Uterus (tissue), 2 donors: ENCODE measurements at regions not wholly inside any gene's neighbourhood (a gene's known extent, or its start where the extent isn't known, plus 50 kb on each side); places are given as distances from the start of the nearest gene placed in this dataset.

ENCODE experiments used
- POLR2A ChIP-seq, 2 donors: fragments of 450-650 bp; IDR thresholded peaks; one replicate each; pipeline ENCODE4 v1.6.1; 2016; ENCODE audit warnings: antibody characterized with exemption in 2 of 2, mild to moderate bottlenecking in 1 of 2, moderate library complexity in 1 of 2
- TF ChIP-seq, protein P1 (sequence below), 4 experiments: fragments of 200-600 bp in 2 of 4; fragments of 450-650 bp in 2 of 4; sonication (generic) in 2 of 4; IDR thresholded peaks; one replicate each; pipeline ENCODE4 v1.5.1; 2016 to 2019; ENCODE audit warnings: antibody characterized with exemption in 4 of 4, mild to moderate bottlenecking in 2 of 4, moderate library complexity in 1 of 4

DNA sequence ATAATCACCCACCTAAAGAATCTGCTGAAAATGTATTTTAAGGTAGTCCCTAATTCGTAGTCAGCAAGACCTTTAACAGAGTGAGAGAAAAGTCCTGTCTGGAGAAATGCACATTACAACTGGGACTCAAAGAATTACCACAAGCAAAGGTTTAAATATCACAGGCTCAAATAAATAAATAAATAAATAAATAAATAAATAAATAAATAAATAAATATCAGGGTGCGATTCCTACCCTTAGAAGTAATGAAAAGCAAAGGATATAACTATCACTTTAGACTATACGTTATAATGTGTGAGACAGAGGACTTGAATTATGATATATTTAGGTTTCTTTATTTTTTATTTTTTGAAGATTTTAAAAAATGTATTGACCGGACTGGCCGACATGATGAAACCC is 522.5 kb upstream of the ATXN7L3B start:
- TF ChIP-seq, protein P1, sequence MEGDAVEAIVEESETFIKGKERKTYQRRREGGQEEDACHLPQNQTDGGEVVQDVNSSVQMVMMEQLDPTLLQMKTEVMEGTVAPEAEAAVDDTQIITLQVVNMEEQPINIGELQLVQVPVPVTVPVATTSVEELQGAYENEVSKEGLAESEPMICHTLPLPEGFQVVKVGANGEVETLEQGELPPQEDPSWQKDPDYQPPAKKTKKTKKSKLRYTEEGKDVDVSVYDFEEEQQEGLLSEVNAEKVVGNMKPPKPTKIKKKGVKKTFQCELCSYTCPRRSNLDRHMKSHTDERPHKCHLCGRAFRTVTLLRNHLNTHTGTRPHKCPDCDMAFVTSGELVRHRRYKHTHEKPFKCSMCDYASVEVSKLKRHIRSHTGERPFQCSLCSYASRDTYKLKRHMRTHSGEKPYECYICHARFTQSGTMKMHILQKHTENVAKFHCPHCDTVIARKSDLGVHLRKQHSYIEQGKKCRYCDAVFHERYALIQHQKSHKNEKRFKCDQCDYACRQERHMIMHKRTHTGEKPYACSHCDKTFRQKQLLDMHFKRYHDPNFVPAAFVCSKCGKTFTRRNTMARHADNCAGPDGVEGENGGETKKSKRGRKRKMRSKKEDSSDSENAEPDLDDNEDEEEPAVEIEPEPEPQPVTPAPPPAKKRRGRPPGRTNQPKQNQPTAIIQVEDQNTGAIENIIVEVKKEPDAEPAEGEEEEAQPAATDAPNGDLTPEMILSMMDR (IDR thresholded peaks at IDR 0.05) = no peak
- no peak for TF ChIP-seq POLR2A (IDR thresholded peaks at IDR 0.05)
